Cardiac fibroblast (primary cell): ENCODE measurements at regions not wholly inside any gene's neighbourhood (a gene's known extent, or its start where the extent isn't known, plus 50 kb on each side); places are given as distances from the start of the nearest gene placed in this dataset.

Experiments used
- DNase-seq, 2 donors: peaks; one replicate each; pipeline versions ENCODE4 v3.0.0 to v3.0.0-alpha.2; 2010; ENCODE audit warnings: low read depth in 2 of 2
- H3K4me3 ChIP-seq, 2 donors: replicated peaks in 1 of 2; 1 replicate in 1 of 2; 2 replicates in 1 of 2; pipeline ENCODE4 v1.5.1; 2011; ENCODE audit warnings: low read depth in 2 of 2, low read length in 2 of 2, mild to moderate bottlenecking in 2 of 2, moderate library complexity in 1 of 2
- TF ChIP-seq, protein P1 (sequence below): IDR thresholded peaks from one replicate; pipeline ENCODE4 v1.5.1; 2011; ENCODE audit warnings: low read depth, mild to moderate bottlenecking, low read length, inconsistent platforms

DNA sequence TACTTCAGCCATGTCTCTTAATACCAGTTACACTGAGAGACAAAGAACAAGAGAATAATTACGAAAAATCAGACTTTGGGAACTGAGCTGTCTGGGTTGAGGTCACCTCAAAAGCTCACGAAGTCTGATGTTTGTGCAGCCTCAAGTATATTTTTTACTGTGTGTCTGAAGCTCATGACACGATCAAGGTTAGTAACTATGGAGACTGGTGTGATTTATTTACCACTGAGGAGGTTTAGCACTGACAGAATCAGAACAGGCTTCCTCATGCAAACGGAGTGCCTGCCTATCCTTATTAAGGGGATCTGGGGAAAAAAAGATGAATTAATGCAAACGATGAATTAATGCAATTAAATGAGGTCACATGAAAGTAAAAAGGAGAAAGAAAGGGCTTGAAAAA, 61.1 kb upstream of the RAPH1 start:
- TF ChIP-seq, protein P1, sequence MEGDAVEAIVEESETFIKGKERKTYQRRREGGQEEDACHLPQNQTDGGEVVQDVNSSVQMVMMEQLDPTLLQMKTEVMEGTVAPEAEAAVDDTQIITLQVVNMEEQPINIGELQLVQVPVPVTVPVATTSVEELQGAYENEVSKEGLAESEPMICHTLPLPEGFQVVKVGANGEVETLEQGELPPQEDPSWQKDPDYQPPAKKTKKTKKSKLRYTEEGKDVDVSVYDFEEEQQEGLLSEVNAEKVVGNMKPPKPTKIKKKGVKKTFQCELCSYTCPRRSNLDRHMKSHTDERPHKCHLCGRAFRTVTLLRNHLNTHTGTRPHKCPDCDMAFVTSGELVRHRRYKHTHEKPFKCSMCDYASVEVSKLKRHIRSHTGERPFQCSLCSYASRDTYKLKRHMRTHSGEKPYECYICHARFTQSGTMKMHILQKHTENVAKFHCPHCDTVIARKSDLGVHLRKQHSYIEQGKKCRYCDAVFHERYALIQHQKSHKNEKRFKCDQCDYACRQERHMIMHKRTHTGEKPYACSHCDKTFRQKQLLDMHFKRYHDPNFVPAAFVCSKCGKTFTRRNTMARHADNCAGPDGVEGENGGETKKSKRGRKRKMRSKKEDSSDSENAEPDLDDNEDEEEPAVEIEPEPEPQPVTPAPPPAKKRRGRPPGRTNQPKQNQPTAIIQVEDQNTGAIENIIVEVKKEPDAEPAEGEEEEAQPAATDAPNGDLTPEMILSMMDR: no peak
- no peak for DNase-seq
- H3K4me3 ChIP-seq: no peak overlapping the region

DNA sequence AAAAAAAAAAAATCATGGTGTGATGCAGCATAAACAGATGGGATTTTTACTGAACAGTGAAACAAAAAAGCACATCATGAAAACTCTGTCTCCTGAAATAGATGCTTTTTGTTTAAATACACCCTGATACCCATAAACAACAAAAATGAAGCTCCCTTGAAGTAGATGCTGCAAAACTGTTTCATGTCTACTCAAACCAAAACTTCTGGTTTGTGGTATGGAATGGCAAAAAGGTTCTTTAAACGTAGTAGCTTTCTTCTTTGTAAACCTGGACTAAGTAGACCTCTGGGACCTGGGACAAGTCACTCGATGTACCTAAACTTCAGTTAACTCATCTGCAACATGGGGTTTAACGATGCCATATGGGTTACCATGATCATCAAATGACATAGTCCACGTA, 64.4 kb upstream of the RAPH1 start:
- TF ChIP-seq, protein P1: no peak
- DNase-seq: no peak
- H3K4me3 ChIP-seq: no peak overlapping the region

DNA sequence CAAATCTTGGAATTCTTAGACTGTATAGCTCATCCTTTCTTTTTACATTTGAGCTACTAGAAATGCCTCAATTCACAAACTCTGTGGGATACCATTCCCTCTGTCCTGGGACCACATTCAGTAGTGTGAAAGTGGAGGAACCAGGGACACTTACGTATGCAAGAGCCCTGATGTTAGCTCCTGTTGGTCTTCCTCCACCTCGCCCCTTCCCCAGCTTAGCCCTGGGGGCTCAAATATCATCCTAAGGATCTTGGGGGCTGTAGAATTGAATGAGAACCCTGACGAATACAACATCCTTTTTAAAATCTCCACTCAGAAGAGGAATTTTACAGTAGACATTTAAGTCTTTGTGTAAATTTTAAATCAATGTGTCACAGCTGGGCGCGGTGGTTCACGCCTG, 65.2 kb upstream of the RAPH1 start:
- TF ChIP-seq, protein P1: no peak

DNA sequence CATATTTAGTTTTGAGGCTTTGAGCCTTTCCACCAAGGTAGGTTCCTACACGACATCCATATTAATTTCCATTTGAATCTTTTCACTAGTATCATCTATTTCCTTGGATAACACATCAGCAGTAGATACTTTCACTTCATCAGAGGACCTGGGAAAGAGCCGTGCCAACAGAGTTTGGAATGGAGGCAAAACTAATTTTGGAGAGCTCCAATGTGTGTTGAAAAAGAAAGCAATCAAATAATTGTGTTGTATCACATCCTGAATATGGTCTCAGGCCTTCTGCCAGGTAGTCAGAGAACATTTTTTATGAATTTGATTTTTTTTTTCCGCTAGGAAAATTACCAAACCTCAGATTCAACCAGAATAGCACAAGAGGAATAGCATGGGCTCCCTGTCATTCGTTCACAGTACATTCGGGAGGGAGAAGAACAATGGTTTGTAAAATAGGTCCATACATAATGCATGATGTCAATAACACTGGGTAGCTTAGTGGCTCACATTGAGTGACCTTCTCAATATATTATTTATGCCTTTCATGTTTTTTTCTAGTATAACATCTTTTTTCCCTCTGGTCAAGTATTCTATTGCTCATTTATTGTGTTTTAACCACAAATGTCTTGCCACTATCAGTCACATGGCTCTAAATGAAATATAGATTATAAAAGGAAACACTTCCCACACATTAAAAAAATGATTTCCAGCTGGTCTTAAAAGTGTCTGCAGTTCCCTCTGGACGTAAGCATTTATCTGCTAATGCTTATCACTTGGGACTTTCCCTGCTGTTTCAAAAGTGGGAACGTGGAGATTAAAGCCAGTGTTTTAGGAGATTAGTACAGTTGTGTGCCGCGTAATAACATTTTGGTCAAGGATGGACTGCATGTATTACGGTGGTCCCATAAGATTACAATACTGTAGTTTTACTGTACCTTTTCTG, 68.6 kb upstream of the RAPH1 start:
- DNase-seq: peak in 1 of 2 donors; percentile 56
- no peak overlapping the region for H3K4me3 ChIP-seq
- TF ChIP-seq, protein P1: no peak

More for the DNA sequence above, 65.2 kb upstream of the RAPH1 start:
- no peak overlapping the region for H3K4me3 ChIP-seq
- no peak for DNase-seq

DNA sequence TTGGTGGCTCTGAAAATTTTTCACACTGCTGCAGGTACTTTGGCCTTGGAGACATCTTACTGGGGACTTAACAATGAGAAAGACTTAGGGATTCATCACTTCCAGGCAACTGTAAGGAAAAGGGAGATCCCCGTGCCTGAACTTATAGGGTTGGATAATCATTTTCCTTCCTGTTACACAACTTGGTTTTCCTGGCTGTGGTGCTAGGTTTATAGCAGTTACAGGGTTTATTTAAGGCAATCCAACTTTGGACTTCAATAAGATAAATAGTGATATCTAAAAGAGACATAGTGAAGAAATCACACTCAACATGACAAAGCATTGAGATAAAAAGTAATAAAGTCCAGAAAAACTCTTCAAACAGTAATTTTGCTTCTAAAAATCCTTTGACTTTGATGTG, 70.2 kb upstream of the RAPH1 start:
- DNase-seq: peak; percentile 43 to 74
- no peak overlapping the region for H3K4me3 ChIP-seq
- TF ChIP-seq, protein P1: no peak

DNA sequence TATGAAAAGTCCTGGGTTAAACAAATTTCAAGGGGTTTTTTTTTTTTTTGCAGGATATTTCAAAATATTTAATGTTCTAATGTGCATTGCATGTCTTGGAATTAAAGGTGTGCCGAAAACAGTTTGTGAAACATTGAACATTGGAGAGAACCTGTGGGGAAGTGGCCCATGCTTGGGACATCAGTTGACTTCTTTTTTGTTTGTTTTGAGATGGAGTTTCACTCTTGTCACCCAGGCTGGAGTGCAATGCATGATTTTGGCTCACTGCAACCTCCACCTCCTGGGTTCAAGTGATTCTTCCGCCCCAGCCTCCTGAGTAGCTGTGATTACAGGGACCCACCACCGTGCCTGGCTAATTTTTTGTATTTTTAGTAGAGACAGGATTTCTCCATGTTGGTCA, 71.0 kb upstream of the RAPH1 start:
- TF ChIP-seq, protein P1: no peak
- no peak overlapping the region for H3K4me3 ChIP-seq
- no peak for DNase-seq

DNA sequence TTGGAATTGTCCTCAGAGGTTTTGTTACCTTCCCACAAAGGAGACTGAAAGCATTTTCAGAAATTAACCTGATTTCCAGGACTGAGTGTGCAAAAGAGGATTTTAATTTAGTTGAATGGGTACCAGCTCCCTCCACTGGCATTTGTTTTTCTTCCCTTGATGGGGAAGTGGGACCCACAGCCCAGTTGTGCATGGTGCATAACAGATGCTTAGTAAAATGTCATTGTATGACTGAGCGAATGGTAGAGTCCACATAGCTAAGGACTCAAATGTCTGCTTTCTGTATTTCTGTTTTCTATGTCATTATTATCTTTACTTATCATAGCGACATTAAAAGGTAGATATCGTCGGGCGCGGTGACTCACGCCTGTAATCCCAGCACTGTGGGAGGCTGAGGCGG, 75.5 kb upstream of the RAPH1 start:
- DNase-seq: no peak
- no peak overlapping the region for H3K4me3 ChIP-seq
- TF ChIP-seq, protein P1: no peak
